Neural cell (in vitro differentiated cells): ENCODE measurements at regions not wholly inside any gene's neighbourhood (a gene's known extent, or its start where the extent isn't known, plus 50 kb on each side); places are given as distances from the start of the nearest gene placed in this dataset.

ENCODE experiments used
- H2AFZ ChIP-seq: fragments of 200-600, 300-800 bp; sonication (generic), shearing (Covaris generic); 2 replicates; pipeline ENCODE4 v1.6.0; 2014; ENCODE audit warnings: low read depth, mild to moderate bottlenecking, antibody characterized with exemption, low read length, moderate library complexity
- H3F3A ChIP-seq: fragments of 200-600 bp; shearing (Covaris generic); 2 replicates; pipeline ENCODE4 v1.6.1; 2016; ENCODE audit warnings: mild to moderate bottlenecking, moderate library complexity, mixed read lengths, antibody characterized with exemption, low read length; ENCODE audit not compliant: insufficient read depth, poor library complexity, severe bottlenecking
- H3K27ac ChIP-seq: fragments of 200-600, 300-800 bp; sonication (generic), shearing (Covaris generic); 2 replicates; pipeline ENCODE4 v1.5.1; 2014; ENCODE audit warnings: mild to moderate bottlenecking, low read length, moderate library complexity
- H3K27me3 ChIP-seq: fragments of 300-800, 200-600 bp; sonication (generic), shearing (Covaris generic); 2 replicates; pipeline ENCODE4 v1.6.0; 2014; ENCODE audit warnings: mild to moderate bottlenecking, low read depth, low read length, moderate library complexity; ENCODE audit not compliant: insufficient read depth
- H3K36me3 ChIP-seq: fragments of 300-800, 200-600 bp; sonication (generic), shearing (Covaris generic); 2 replicates; pipeline ENCODE4 v1.5.1; 2014; ENCODE audit warnings: mild to moderate bottlenecking, antibody characterized with exemption, low read length, moderate library complexity; ENCODE audit not compliant: insufficient read depth
- H3K4me2 ChIP-seq: fragments of 300-800, 200-600 bp; sonication (generic), shearing (Covaris generic); 2 replicates; pipeline ENCODE4 v1.6.0; 2014; ENCODE audit warnings: mild to moderate bottlenecking, low read length
- H3K4me3 ChIP-seq: fragments of 300-800, 200-600 bp; sonication (generic), shearing (Covaris generic); 2 replicates; pipeline ENCODE4 v1.5.1; 2014; ENCODE audit warnings: mild to moderate bottlenecking, low read length, moderate library complexity
- H3K79me2 ChIP-seq: fragments of 200-600 bp; shearing (Covaris generic); replicated peaks from 2 replicates; pipeline ENCODE4 v1.6.0; 2014; ENCODE audit warnings: mild to moderate bottlenecking, low read length, moderate library complexity; ENCODE audit not compliant: insufficient read depth
- H3K9ac ChIP-seq: fragments of 300-800, 200-600 bp; sonication (generic), shearing (Covaris generic); 2 replicates; pipeline ENCODE4 v1.6.1; 2016; ENCODE audit warnings: mild to moderate bottlenecking, low read length, mixed read lengths
- H3K9me2 ChIP-seq: fragments of 200-600 bp; shearing (Covaris generic); 2 replicates; pipeline ENCODE4 v1.6.1; 2016; ENCODE audit warnings: mild to moderate bottlenecking, low read length, mixed read lengths; ENCODE audit not compliant: insufficient read depth
- H3K9me3 ChIP-seq: fragments of 200-600, 300-800 bp; sonication (generic), shearing (Covaris generic); 2 replicates; pipeline ENCODE4 v1.6.1; 2016; ENCODE audit warnings: mild to moderate bottlenecking, mixed run types, low read length, moderate library complexity, mixed read lengths
- H4K20me1 ChIP-seq: fragments of 200-600 bp; shearing (Covaris generic); 2 replicates; pipeline ENCODE4 v1.6.1; 2016; ENCODE audit warnings: mild to moderate bottlenecking, mixed run types; ENCODE audit not compliant: insufficient read depth
- EP300 ChIP-seq: fragments of 450-650 bp; conservative IDR thresholded peaks from 2 replicates; pipeline ENCODE4 v1.6.1; 2014; ENCODE audit warnings: antibody characterized with exemption, mild to moderate bottlenecking, moderate library complexity; ENCODE audit not compliant: poor library complexity, severe bottlenecking
- EZH2 ChIP-seq: fragments of 200-600, 300-800 bp; shearing (Covaris generic), sonication (generic); IDR thresholded peaks from 2 replicates; pipeline ENCODE4 v1.6.1; 2014; ENCODE audit warnings: antibody characterized with exemption, low read length, borderline replicate concordance, mild to moderate bottlenecking; ENCODE audit not compliant: insufficient read depth, poor library complexity, severe bottlenecking
- MXI1 ChIP-seq: fragments of 450-650 bp; conservative IDR thresholded peaks from 2 replicates; pipeline ENCODE4 v1.6.1; 2014; ENCODE audit warnings: antibody characterized with exemption, mild to moderate bottlenecking; ENCODE audit not compliant: poor library complexity, severe bottlenecking
- POLR2AphosphoS5 ChIP-seq: IDR thresholded peaks from 2 replicates; pipeline ENCODE4 v1.6.1; 2012
- RAD21 ChIP-seq: fragments of 450-650 bp; conservative IDR thresholded peaks from 2 replicates; pipeline ENCODE4 v1.6.1; 2014; ENCODE audit warnings: antibody characterized with exemption, mild to moderate bottlenecking, moderate library complexity
- REST ChIP-seq: IDR thresholded peaks from 2 replicates; pipeline ENCODE4 v1.6.1; 2012; ENCODE audit warnings: borderline replicate concordance
- SMC3 ChIP-seq: fragments of 450-650 bp; conservative IDR thresholded peaks from 2 replicates; pipeline ENCODE4 v1.6.1; 2014; ENCODE audit warnings: antibody characterized with exemption, mild to moderate bottlenecking, moderate library complexity; ENCODE audit not compliant: poor library complexity
- TAF1 ChIP-seq: IDR thresholded peaks from 2 replicates; pipeline ENCODE4 v1.6.1; 2012; ENCODE audit warnings: low read depth
- TF ChIP-seq, protein P1 (sequence below): fragments of 450-650 bp; IDR thresholded peaks from 2 replicates; pipeline ENCODE4 v1.5.1; 2014; ENCODE audit warnings: antibody characterized with exemption, mild to moderate bottlenecking, moderate library complexity; ENCODE audit not compliant: poor library complexity, severe bottlenecking

GRCh38 chr3:124413989-124414598 is 316.2 kb upstream of the UMPS start:
- Histone ChIP-seq H3K9me2 (no peaks in the 10 kb centered on the region), H2AFZ (no peak overlapping the region), H3K9ac (no peak overlapping the region), H3K4me3 (no peak overlapping the region), H3K79me2 (no peaks in the 10 kb centered on the region), H3F3A (no peaks in the 10 kb centered on the region), H3K36me3 (peaks cover 9% of the 10 kb centered on the region), H4K20me1 (no peaks in the 10 kb centered on the region), H3K9me3 (no peaks in the 10 kb centered on the region), H3K4me2 (no peak overlapping the region), H3K27me3 (no peaks in the 10 kb centered on the region), H3K27ac (no peak overlapping the region)
- TF ChIP-seq MXI1 = no peak
- no peak for TF ChIP-seq EP300
- TF ChIP-seq RAD21 = no peak
- TF ChIP-seq TAF1 = no peak
- no peak for TF ChIP-seq POLR2AphosphoS5

GRCh38 chr3:124415446-124415960 is 314.7 kb upstream of the UMPS start:
- TF ChIP-seq SMC3 (no peak), RAD21 (no peak), POLR2AphosphoS5 (no peak), TAF1 (no peak), EZH2 (no peak), REST (no peak), EP300 (no peak), MXI1 (no peak)
- TF ChIP-seq, protein P1, sequence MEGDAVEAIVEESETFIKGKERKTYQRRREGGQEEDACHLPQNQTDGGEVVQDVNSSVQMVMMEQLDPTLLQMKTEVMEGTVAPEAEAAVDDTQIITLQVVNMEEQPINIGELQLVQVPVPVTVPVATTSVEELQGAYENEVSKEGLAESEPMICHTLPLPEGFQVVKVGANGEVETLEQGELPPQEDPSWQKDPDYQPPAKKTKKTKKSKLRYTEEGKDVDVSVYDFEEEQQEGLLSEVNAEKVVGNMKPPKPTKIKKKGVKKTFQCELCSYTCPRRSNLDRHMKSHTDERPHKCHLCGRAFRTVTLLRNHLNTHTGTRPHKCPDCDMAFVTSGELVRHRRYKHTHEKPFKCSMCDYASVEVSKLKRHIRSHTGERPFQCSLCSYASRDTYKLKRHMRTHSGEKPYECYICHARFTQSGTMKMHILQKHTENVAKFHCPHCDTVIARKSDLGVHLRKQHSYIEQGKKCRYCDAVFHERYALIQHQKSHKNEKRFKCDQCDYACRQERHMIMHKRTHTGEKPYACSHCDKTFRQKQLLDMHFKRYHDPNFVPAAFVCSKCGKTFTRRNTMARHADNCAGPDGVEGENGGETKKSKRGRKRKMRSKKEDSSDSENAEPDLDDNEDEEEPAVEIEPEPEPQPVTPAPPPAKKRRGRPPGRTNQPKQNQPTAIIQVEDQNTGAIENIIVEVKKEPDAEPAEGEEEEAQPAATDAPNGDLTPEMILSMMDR = no peak
- Histone ChIP-seq H3K4me2 (no peak overlapping the region), H2AFZ (no peak overlapping the region), H3K9me3 (no peaks in the 10 kb centered on the region), H3K9me2 (no peaks in the 10 kb centered on the region), H3K27ac (no peak overlapping the region), H3F3A (no peaks in the 10 kb centered on the region), H4K20me1 (no peaks in the 10 kb centered on the region), H3K27me3 (no peaks in the 10 kb centered on the region), H3K4me3 (no peak overlapping the region), H3K79me2 (no peaks in the 10 kb centered on the region), H3K9ac (no peak overlapping the region), H3K36me3 (peaks cover 14% of the 10 kb centered on the region)

DNA sequence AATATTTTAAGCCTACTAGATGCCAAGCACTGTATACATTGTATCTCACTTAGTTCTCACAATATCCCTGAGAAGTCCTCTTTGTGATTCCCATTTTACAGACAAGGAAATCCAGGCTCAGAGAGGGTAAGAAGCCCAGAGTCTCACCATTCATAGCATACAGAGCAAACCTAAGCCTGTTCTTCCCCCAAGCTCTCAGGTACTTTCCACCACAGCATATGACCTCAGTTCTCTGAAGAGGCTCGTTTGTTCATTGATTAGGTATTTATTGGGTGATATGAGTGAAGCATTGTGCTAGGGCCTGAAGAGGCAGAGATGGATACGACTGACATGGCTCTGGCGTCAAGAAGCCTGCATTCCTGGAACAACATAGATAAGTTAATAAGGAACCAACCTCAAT is 310.9 kb upstream of the UMPS start:
- Histone ChIP-seq H3K4me3 (no peak overlapping the region), H3K9me2 (no peaks in the 10 kb centered on the region), H3K27me3 (no peaks in the 10 kb centered on the region), H3K9ac (no peak overlapping the region), H3F3A (no peaks in the 10 kb centered on the region), H3K9me3 (no peaks in the 10 kb centered on the region), H2AFZ (no peak overlapping the region), H3K36me3 (peaks cover 15% of the 10 kb centered on the region), H4K20me1 (no peaks in the 10 kb centered on the region), H3K4me2 (no peak overlapping the region), H3K27ac (no peak overlapping the region), H3K79me2 (no peaks in the 10 kb centered on the region)
- TF ChIP-seq MXI1 (no peak), REST (no peak), SMC3 (no peak), POLR2AphosphoS5 (no peak), EP300 (no peak)
